Spleen (tissue), 11 donors: ENCODE measurements at regions not wholly inside any gene's neighbourhood (a gene's known extent, or its start where the extent isn't known, plus 50 kb on each side); places are given as distances from the start of the nearest gene placed in this dataset.

Experiments used
- DNase-seq: peaks from one replicate; pipeline ENCODE4 v3.0.0-alpha.2; 2020
- H3K27ac ChIP-seq, 8 donors: fragments of 200-600 bp; sonication (generic) in 7 of 8; 1 replicate in 4 of 8; 2 replicates in 4 of 8; pipeline versions ENCODE4 v1.5.0 to v1.8.0; 2016 to 2021; ENCODE audit warnings: inconsistent platforms in 4 of 8, mild to moderate bottlenecking in 4 of 8, moderate library complexity in 1 of 8
- H3K27me3 ChIP-seq, 7 donors: fragments of 200-600 bp; sonication (generic) in 6 of 7; replicated peaks in 1 of 7; 1 replicate in 4 of 7; 2 replicates in 3 of 7; pipeline versions ENCODE4 v1.5.0 to v1.8.0; 2016 to 2021; ENCODE audit warnings: inconsistent platforms in 3 of 7, mild to moderate bottlenecking in 1 of 7
- H3K36me3 ChIP-seq, 6 donors: fragments of 200-600 bp; sonication (generic) in 5 of 6; 1 replicate in 4 of 6; 2 replicates in 2 of 6; pipeline versions ENCODE4 v1.5.0 to v1.8.0; 2016 to 2021; ENCODE audit warnings: inconsistent platforms in 2 of 6
- H3K4me1 ChIP-seq, 6 donors: fragments of 200-600 bp; sonication (generic) in 5 of 6; 1 replicate in 3 of 6; 2 replicates in 3 of 6; pipeline versions ENCODE4 v1.5.0 to v1.8.0; 2016 to 2021; ENCODE audit warnings: inconsistent platforms in 3 of 6
- H3K4me3 ChIP-seq, 8 donors: fragments of 200-600 bp; sonication (generic) in 7 of 8; 1 replicate in 4 of 8; 2 replicates in 4 of 8; pipeline versions ENCODE4 v1.5.0 to v1.8.0; 2016 to 2021; ENCODE audit warnings: inconsistent platforms in 4 of 8, mild to moderate bottlenecking in 4 of 8, moderate library complexity in 2 of 8
- H3K9me3 ChIP-seq, 8 donors: fragments of 200-600 bp; sonication (generic) in 7 of 8; 1 replicate in 4 of 8; 2 replicates in 4 of 8; pipeline versions ENCODE4 v1.5.0 to v1.8.0; 2016 to 2021; ENCODE audit warnings: inconsistent platforms in 4 of 8
- POLR2A ChIP-seq, 3 donors: fragments of 450-650 bp; IDR thresholded peaks; one replicate each; pipeline ENCODE4 v1.5.1; 2017; ENCODE audit warnings: antibody characterized with exemption in 3 of 3, mild to moderate bottlenecking in 1 of 3
- POLR2AphosphoS5 ChIP-seq, 3 donors: sonication (generic); formaldehyde crosslinking; IDR thresholded peaks; one replicate each; pipeline ENCODE4 v1.5.1; 2017; ENCODE audit warnings: antibody characterized with exemption in 3 of 3
- WGBS, 5 donors: extraction: QIAGEN DNeasy Blood & Tissue Kit in 3 of 5; methylation state at CpG; one replicate each; pipeline versions ENCODE4 v1.1.5 to v1.1.7; 2013 to 2018; 5-methylcytosine and 5-hydroxymethylcytosine counted together
- intact Hi-C: fragments of 100-400 bp; cut with DNase I; formaldehyde crosslinking; loops from one replicate; pipeline ENCODE4 v1.15.0; 2023; ENCODE audit warnings: low total_unique reads
- TF ChIP-seq, protein P1 (sequence below), 11 experiments: fragments of 200-600 bp in 7 of 11; fragments of 450-650 bp in 4 of 11; sonication (generic) in 4 of 11; IDR thresholded peaks in 8 of 11; conservative IDR thresholded peaks in 3 of 11; 1 replicate in 7 of 11; 2 replicates in 4 of 11; pipeline versions ENCODE4 v1.4.0 to v1.8.0; 2016 to 2021; ENCODE audit warnings: antibody characterized with exemption in 11 of 11, inconsistent platforms in 4 of 11, mild to moderate bottlenecking in 1 of 11
- donor health status: healthy with polysubstance abuse.
- donor health status: DM: no; HTN: no; CAD: no; lungs with moderate emphysema.
- donor health status: DM: no; HTN: no; CAD: no.
- donor health status: Bipolar disorder and iron deficiency.
- donor health status: healthy.
- donor health status: DM: no; HTN: no; CAD: no.
- donor health status: DM: yes; HTN: yes; CAD: no.

DNA sequence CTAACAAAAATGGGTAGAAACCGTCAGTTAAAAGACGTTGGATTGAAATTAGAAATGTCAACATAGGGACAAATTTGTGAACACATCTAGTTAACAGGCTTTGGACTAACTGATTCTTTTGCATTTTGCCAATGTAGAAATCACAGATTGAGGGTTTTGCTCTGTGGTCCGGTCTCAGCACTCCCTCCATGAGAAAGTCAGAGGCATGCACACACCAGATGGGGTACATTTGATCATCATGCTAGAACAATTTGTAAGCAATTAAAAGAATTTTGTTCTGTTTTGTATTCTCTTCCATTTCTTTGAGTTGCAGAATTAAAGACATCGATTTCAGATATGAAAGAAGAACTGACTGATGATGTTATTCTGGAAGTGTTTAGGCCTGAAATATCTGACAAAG lies 179.1 kb upstream of the CCDC68 start:
- TF ChIP-seq POLR2A (IDR thresholded peaks at IDR 0.05) (no peak), POLR2AphosphoS5 (IDR thresholded peaks at IDR 0.05) (no peak)
- TF ChIP-seq, protein P1, sequence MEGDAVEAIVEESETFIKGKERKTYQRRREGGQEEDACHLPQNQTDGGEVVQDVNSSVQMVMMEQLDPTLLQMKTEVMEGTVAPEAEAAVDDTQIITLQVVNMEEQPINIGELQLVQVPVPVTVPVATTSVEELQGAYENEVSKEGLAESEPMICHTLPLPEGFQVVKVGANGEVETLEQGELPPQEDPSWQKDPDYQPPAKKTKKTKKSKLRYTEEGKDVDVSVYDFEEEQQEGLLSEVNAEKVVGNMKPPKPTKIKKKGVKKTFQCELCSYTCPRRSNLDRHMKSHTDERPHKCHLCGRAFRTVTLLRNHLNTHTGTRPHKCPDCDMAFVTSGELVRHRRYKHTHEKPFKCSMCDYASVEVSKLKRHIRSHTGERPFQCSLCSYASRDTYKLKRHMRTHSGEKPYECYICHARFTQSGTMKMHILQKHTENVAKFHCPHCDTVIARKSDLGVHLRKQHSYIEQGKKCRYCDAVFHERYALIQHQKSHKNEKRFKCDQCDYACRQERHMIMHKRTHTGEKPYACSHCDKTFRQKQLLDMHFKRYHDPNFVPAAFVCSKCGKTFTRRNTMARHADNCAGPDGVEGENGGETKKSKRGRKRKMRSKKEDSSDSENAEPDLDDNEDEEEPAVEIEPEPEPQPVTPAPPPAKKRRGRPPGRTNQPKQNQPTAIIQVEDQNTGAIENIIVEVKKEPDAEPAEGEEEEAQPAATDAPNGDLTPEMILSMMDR (IDR thresholded peaks at IDR 0.05 in 8 of 11, conservative IDR thresholded peaks at IDR 0.05 in 3 of 11): no peak
- no peak for DNase-seq
- no peaks in the 10 kb centered on the region for H3K4me1 ChIP-seq
- peaks cover 0 to 4% (median under 1%) of the 10 kb centered on the region in 8 donors for H3K9me3 ChIP-seq
- no peaks in the 10 kb centered on the region for H3K36me3 ChIP-seq
- intact Hi-C loops: no loop called here
- WGBS, 5 donors: 87 to 97% (median 92%) methylated on average over 4 of the region's 4 CpGs
- H3K27me3 ChIP-seq: no peaks in the 10 kb centered on the region
- no peak overlapping the region for H3K27ac ChIP-seq
- H3K4me3 ChIP-seq: no peak overlapping the region

DNA sequence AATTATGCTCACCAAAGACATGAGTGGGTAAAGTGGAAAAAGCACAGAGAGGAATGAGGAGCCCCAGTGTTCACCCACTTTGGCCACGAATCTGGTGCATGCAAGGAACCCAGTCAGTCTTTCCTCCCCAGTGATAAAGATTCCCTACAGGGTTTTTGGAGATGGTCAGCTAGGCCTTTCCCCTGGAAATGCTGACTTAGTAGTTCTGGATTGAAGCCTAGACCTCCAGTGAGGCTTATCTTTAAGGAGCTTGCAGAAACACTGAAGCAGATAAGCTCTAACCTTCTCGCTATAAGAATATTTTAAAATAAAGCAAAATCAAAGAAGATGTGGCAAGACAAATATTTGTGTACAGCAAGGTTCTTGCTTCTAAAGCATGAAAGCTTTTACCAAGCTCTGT lies 178.3 kb upstream of the CCDC68 start:
- no peaks in the 10 kb centered on the region for H3K4me1 ChIP-seq
- TF ChIP-seq POLR2A (IDR thresholded peaks at IDR 0.05) (no peak), POLR2AphosphoS5 (IDR thresholded peaks at IDR 0.05) (no peak)
- TF ChIP-seq, protein P1 (IDR thresholded peaks at IDR 0.05 in 8 of 11, conservative IDR thresholded peaks at IDR 0.05 in 3 of 11): no peak
- no peaks in the 10 kb centered on the region for H3K27me3 ChIP-seq
- no peak overlapping the region for H3K4me3 ChIP-seq
- H3K9me3 ChIP-seq: no peaks in the 10 kb centered on the region
- H3K36me3 ChIP-seq: no peaks in the 10 kb centered on the region
- intact Hi-C loops: no loop called here
- no peak for DNase-seq
- no peak overlapping the region for H3K27ac ChIP-seq
- WGBS, 5 donors: 84 to 94% (median 89%) methylated on average over 2 of the region's 2 CpGs

DNA sequence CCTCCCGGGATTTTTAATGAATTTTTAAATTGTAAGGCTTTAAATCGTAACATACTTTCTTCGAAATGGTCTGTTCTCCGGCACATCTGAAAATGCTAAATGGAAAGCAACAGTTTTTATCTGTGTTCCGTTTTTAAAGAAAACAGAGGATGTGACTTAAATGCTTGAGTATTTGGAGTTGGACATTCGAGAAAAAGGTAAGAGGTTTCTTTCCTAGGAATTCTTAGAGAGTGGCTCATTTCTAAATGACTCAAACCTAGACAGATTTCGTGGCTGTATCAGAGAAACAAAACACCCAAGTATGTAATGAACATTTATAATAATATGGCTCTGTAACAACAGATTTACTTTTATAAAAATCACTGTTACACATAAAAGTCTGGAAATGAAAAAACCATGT lies 177.6 kb upstream of the CCDC68 start:
- intact Hi-C loops: no loop called here
- no peak overlapping the region for H3K4me3 ChIP-seq
- TF ChIP-seq POLR2AphosphoS5 (IDR thresholded peaks at IDR 0.05): no peak
- TF ChIP-seq POLR2A (IDR thresholded peaks at IDR 0.05): no peak
- H3K27ac ChIP-seq: no peak overlapping the region
- no peak for DNase-seq
- no peaks in the 10 kb centered on the region for H3K27me3 ChIP-seq
- H3K9me3 ChIP-seq: no peaks in the 10 kb centered on the region
- no peaks in the 10 kb centered on the region for H3K36me3 ChIP-seq
- H3K4me1 ChIP-seq: no peaks in the 10 kb centered on the region
- WGBS, 5 donors: 82 to 90% (median 85%) methylated on average over 7 of the region's 7 CpGs

DNA sequence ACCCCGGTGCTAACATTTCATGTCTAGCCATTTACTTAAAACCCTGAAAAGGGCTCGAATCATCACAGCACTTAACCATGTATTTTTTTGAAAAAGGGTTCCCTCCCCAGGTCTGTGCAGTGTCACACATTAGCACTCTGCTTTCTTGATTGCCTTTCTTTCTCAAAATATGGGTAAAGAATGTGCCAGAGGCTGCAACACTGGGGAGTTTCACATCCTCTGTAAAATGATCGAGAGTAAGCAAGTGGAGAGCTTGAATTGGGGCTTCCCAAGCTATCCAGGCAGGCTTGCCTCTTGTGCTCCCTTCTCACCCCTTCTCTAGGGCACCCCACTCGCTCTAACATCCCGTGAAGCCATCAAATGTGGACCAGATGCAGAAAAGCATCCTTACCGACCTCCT lies 177.0 kb upstream of the CCDC68 start:
- TF ChIP-seq POLR2AphosphoS5 (IDR thresholded peaks at IDR 0.05): no peak
- TF ChIP-seq POLR2A (IDR thresholded peaks at IDR 0.05): no peak
- TF ChIP-seq, protein P1 (IDR thresholded peaks at IDR 0.05 in 8 of 11, conservative IDR thresholded peaks at IDR 0.05 in 3 of 11): no peak

DNA sequence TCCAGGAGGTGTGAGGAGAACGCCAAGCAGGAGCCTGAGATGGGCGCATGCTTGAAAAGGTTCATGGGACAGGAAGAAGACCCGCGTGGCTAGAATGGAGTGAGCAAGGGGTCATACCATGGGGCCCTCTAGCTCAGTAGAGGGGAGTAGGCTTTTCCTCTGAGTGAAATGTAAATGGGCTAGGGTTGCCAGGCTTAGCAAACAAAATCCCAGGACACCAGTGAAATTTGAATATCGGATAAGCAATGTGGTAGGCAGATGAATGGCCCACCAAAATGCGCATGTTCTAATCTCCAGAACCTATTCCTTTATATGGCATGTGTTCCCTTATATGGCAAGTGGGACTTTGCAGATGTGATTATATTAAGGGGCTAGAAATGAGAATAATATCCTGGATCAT lies 174.1 kb upstream of the CCDC68 start:
- WGBS, 5 donors: 93 to 96% (median 96%) methylated on average over 6 of the region's 6 CpGs
- H3K27me3 ChIP-seq: no peaks in the 10 kb centered on the region
- no peaks in the 10 kb centered on the region for H3K4me1 ChIP-seq
- intact Hi-C loops: no loop called here
- TF ChIP-seq POLR2AphosphoS5 (IDR thresholded peaks at IDR 0.05) (no peak), POLR2A (IDR thresholded peaks at IDR 0.05) (no peak)
- TF ChIP-seq, protein P1 (IDR thresholded peaks at IDR 0.05 in 8 of 11, conservative IDR thresholded peaks at IDR 0.05 in 3 of 11): no peak
- H3K9me3 ChIP-seq: no peaks in the 10 kb centered on the region
- H3K27ac ChIP-seq: no peak overlapping the region
- H3K4me3 ChIP-seq: no peak overlapping the region
- no peak for DNase-seq
- H3K36me3 ChIP-seq: no peaks in the 10 kb centered on the region

More for the DNA sequence above, 177.0 kb upstream of the CCDC68 start:
- DNase-seq: no peak
- intact Hi-C loops: no loop called here
- H3K27ac ChIP-seq: no peak overlapping the region
- WGBS, 5 donors: 75 to 80% (median 77%) methylated on average over 6 of the region's 6 CpGs
- no peak overlapping the region for H3K4me3 ChIP-seq
- H3K27me3 ChIP-seq: no peaks in the 10 kb centered on the region
- no peaks in the 10 kb centered on the region for H3K36me3 ChIP-seq
- no peaks in the 10 kb centered on the region for H3K4me1 ChIP-seq
- no peaks in the 10 kb centered on the region for H3K9me3 ChIP-seq
